ENCODE measurements at regions not wholly inside any gene's neighbourhood (a gene's known extent, or its start where the extent isn't known, plus 50 kb on each side); places are given as distances from the start of the nearest gene placed in this dataset.

- H3K36me3 ChIP-seq (ENCODE audit: insufficient read depth, low read length), result no peaks in the 10 kb centered on the region
- TF ChIP-seq CTCF (IDR thresholded peaks at IDR 0.05; ENCODE audit: borderline replicate concordance, extremely low read depth, low read length, poor library complexity, severe bottlenecking) (no peak), EZH2 (IDR thresholded peaks at IDR 0.05; ENCODE audit: borderline replicate concordance, low read depth, low read length, severe bottlenecking) (no peak)
- H2AFZ ChIP-seq (ENCODE audit: low read depth, low read length), result no peak overlapping the region
- no peaks in the 10 kb centered on the region for H3K9me3 ChIP-seq (ENCODE audit: insufficient read depth, low read length, severe bottlenecking)
- H3K79me2 ChIP-seq (ENCODE audit: insufficient read depth, low read length), result no peaks in the 10 kb centered on the region
- H3K4me2 ChIP-seq (ENCODE audit: insufficient read depth, low read length), result no peak overlapping the region
- no peak overlapping the region for H3K4me3 ChIP-seq (ENCODE audit: low read depth in 1 of 2, low read length in 2 of 2)
- H3K27ac ChIP-seq (ENCODE audit: low read length), result no peak overlapping the region
- H3K27me3 ChIP-seq (ENCODE audit: insufficient read depth, low read length, poor library complexity), result no peaks in the 10 kb centered on the region
- no peak for DNase-seq
- H3K9ac ChIP-seq (ENCODE audit: low read depth, low read length), result no peak overlapping the region
- H4K20me1 ChIP-seq (ENCODE audit: insufficient read depth, low read length), result no peaks in the 10 kb centered on the region
- H3K4me1 ChIP-seq (ENCODE audit: insufficient read depth, low read length), result no peaks in the 10 kb centered on the region
- no peak for ATAC-seq (ENCODE audit: insufficient read depth, low read depth)
Observed at GRCh38 chr2:167424803-167425755, 536.8 kb downstream of the XIRP2 start.

- no peaks in the 10 kb centered on the region for H3K79me2 ChIP-seq (ENCODE audit: insufficient read depth, low read length)
- no peak overlapping the region for H3K4me2 ChIP-seq (ENCODE audit: insufficient read depth, low read length)
- H3K27ac ChIP-seq (ENCODE audit: low read length), result no peak overlapping the region
- no peaks in the 10 kb centered on the region for H3K36me3 ChIP-seq (ENCODE audit: insufficient read depth, low read length)
- H3K27me3 ChIP-seq (ENCODE audit: insufficient read depth, low read length, poor library complexity), result no peaks in the 10 kb centered on the region
- H3K4me1 ChIP-seq (ENCODE audit: insufficient read depth, low read length), result no peaks in the 10 kb centered on the region
- ATAC-seq (ENCODE audit: insufficient read depth, low read depth) (no peak), DNase-seq (no peak)
- no peaks in the 10 kb centered on the region for H3K9me3 ChIP-seq (ENCODE audit: insufficient read depth, low read length, severe bottlenecking)
- H2AFZ ChIP-seq (ENCODE audit: low read depth, low read length), result no peak overlapping the region
- no peaks in the 10 kb centered on the region for H4K20me1 ChIP-seq (ENCODE audit: insufficient read depth, low read length)
- no peak for TF ChIP-seq CTCF (IDR thresholded peaks at IDR 0.05; ENCODE audit: borderline replicate concordance, extremely low read depth, low read length, poor library complexity, severe bottlenecking)
- no peak for TF ChIP-seq EZH2 (IDR thresholded peaks at IDR 0.05; ENCODE audit: borderline replicate concordance, low read depth, low read length, severe bottlenecking)
- H3K9ac ChIP-seq (ENCODE audit: low read depth, low read length), result no peak overlapping the region
- H3K4me3 ChIP-seq (ENCODE audit: low read depth in 1 of 2, low read length in 2 of 2), result no peak overlapping the region
Observed at GRCh38 chr2:167424221-167424620, 535.9 kb downstream of the XIRP2 start.

- H3K27ac ChIP-seq (ENCODE audit: low read length), result no peak overlapping the region
- no peaks in the 10 kb centered on the region for H3K79me2 ChIP-seq (ENCODE audit: insufficient read depth, low read length)
- no peak for TF ChIP-seq CTCF (IDR thresholded peaks at IDR 0.05; ENCODE audit: borderline replicate concordance, extremely low read depth, low read length, poor library complexity, severe bottlenecking)
- TF ChIP-seq EZH2 (IDR thresholded peaks at IDR 0.05; ENCODE audit: borderline replicate concordance, low read depth, low read length, severe bottlenecking), result no peak
- H3K9me3 ChIP-seq (ENCODE audit: insufficient read depth, low read length, severe bottlenecking), result no peaks in the 10 kb centered on the region
- H3K4me1 ChIP-seq (ENCODE audit: insufficient read depth, low read length), result no peaks in the 10 kb centered on the region
- H2AFZ ChIP-seq (ENCODE audit: low read depth, low read length), result no peak overlapping the region
- no peaks in the 10 kb centered on the region for H3K36me3 ChIP-seq (ENCODE audit: insufficient read depth, low read length)
- no peaks in the 10 kb centered on the region for H4K20me1 ChIP-seq (ENCODE audit: insufficient read depth, low read length)
- no peak for DNase-seq
- no peak overlapping the region for H3K4me3 ChIP-seq (ENCODE audit: low read depth in 1 of 2, low read length in 2 of 2)
- H3K4me2 ChIP-seq (ENCODE audit: insufficient read depth, low read length), result no peak overlapping the region
- ATAC-seq (ENCODE audit: insufficient read depth, low read depth), result no peak
- H3K27me3 ChIP-seq (ENCODE audit: insufficient read depth, low read length, poor library complexity), result no peaks in the 10 kb centered on the region
- H3K9ac ChIP-seq (ENCODE audit: low read depth, low read length), result no peak overlapping the region
Observed at GRCh38 chr2:167423731-167424130, 535.5 kb downstream of the XIRP2 start.
